Pulmonary artery endothelial cell (primary cell): ENCODE measurements at regions not wholly inside any gene's neighbourhood (a gene's known extent, or its start where the extent isn't known, plus 50 kb on each side); places are given as distances from the start of the nearest gene placed in this dataset.
"Not testable (repeated sequence)": the region's sequence is repeated elsewhere in the genome, so short reads cannot be mapped to it uniquely, and the experiment has no call there.

Experiments used
- DNase-seq: peaks from one replicate; pipeline ENCODE4 v3.0.0-alpha.2; 2011; ENCODE audit warnings: low read depth, low spot score

DNA sequence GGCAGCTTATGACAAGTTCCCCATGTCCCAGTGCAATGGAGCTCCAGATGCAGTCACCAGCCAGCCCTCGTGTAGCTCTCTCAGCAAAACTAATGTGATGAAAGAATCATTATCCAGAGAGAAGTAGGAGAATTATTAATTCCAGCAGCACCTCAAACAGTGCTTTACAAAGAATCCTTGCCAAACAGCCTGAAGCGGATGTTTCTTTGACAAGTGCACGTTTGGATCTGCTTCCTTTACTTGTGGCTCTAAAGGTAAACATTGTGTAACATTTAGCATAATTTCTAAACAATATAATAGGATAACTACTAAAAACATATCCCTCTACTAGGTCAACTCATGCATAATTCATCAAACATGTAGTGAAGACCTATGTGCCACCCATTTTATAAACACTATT, 197.0 kb downstream of the FAM181B start:
- no peak for DNase-seq

DNA sequence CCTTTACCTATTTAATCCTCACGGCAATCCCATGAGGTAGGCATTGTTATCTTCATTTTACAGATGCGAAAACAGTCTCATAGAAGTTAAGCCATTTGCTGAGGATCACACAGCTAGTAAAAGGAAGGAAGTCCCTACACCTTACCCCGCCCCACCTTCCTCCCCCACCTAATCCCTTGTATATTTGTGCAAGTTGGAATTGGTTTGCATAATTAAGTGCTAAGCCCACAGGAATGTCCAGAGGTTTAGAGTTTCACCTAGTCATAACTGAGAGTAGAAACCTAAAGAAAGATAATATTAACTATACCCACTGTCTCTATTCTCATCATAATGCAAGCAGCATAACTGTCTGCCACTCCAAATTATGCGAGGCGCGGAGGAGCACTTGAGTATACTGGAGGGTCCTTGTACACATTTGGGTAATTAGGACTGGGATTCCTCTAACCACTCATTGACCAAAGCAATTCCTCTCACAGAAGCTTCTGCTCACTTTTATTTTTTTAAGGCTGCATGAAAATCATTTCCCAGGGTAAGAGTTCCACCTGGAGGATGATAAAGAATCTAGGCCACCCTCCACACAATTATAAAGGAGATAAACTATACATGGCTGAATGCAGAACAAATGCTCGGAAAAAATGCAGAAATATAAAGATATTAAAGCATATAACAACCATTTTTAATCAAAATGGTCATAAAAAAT, 199.9 kb downstream of the FAM181B start:
- DNase-seq = no peak

DNA sequence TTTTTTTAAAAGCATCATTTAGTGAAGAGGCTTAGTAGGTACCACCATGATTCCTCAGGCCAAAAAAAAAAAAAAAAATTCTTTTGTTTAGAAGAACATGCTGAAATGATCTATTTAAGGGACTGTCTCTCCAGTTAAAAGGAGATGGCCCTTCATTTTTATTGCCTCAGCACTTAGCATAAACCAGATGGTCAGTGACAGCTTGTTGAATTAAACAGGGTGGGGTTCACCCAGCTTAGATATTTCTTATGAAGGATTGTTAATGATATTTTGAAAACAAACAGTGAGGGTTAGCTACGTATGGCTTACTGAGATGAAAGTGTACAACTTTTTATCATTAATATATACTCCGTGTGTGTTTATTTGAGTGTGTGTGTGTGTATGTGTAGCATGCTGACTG, 203.7 kb downstream of the FAM181B start:
- DNase-seq = no peak

DNA sequence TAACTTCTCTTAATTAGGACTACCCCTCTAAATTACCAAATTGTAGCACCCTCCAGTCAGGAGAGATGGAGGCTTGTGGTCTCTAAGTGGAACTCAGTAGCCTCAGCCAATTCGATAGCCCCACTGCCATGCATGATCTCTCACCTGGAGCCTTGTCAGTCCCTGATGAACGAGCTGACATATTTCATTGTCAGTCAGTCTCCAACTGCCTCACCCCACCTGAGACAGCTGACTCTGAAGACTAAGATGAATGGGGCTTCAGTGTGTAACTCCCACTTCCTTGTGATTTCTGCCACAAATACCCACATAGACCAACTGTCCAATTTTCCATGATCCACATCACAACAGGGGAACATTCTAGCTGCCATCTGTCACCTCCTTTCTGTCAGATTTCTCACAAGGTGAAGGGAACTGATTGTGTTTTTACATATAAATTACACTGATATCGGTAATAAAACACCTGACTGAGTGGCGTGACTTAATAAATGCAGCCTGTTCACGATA, 206.5 kb downstream of the FAM181B start:
- no peak for DNase-seq

DNA sequence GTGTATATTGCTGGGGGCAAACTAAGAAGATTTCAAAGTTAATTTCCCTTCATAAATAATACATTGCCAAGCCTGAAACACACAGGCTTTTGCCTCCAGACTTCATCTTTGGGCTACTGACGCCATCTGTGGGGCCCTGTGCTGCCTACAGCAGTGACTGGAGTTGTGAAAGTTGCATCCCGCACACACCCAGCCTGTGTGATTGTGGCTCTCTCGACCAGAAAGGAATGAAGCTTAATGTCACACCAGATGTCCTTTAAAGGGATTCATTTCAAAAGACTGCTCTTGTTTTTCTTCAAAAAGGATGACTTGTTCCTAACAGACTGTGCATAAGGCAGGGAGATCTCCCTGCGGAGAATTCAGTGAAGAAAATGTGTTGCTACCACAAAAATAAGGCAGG, 210.5 kb downstream of the FAM181B start:
- no peak for DNase-seq

DNA sequence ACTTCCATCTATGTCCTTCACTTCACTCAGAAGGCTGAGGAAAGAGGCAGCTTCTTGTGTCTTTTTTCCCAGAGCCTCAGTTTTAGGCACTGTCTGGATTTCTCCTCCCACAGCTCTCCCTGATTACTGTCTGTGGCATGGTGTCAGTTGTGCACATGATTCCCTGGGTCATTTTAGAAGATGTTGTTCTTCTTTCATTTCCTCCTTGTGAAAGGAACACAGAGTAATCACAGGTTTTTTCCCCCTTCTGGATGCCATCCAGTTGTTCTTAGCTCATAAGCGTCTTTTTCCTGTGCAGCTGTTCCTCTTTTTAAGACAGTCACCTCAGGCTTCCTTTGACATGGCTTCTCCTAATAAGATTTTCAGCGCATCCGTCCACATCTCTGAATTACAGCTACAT, 212.2 kb downstream of the FAM181B start:
- DNase-seq = no peak

DNA sequence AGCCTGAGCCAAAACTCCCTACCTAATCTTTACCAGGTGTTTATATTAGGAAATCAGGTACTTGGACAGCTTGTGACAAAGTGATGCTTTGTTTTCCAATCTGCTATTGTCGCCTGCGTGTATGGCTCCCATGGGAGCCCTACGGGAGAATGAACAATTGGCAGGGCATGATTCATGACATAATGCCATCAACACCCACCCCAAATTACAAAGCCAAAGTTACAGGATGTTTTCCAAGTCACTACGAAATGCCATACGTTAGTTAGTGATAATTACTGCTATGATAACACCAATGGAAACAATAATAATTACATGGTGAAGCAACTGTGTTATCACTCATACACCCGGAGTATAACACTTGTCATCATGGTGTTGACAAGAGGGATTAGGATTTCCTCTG, 226.4 kb downstream of the FAM181B start:
- DNase-seq = no peak

DNA sequence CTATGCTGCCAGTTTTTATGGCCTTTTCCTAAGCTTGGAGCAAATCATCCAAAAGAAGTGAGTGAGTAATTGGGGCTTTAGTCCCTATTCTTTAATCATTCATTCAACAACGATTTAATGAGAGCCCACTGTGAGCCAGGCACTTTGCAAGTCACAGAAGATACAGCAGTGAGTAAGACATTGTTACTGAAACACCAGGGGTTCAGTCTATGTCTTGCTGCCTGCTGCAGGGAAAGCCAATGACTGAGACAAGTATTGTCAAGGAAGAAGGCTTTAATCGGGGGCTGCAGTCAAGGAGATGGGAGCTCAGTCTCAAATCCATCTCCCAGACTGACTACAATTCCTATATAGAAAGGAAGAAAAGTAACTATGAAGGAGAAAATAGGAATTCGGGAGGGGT, 228.3 kb downstream of the FAM181B start:
- DNase-seq = no peak

DNA sequence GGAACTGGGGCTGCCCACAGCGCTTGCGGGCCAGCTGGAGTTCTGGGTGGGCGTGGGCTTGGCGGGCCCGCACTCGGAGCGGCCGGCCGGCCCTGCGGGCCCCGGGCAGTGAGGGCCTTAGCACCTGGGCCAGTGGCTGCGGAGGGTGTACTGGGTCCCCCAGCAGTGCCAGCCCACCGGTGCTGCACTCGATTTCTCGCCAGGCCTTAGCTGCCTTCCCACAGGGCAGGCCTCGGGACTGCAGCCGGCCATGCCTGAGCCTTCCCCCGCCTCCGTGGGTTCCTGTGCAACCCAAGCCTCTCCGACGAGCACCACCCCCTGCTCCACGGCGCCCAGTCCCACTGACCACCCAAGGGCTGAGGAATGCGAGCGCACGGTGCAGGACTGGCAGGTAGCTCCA, 232.5 kb downstream of the FAM181B start:
- not testable (repeated sequence) for DNase-seq

DNA sequence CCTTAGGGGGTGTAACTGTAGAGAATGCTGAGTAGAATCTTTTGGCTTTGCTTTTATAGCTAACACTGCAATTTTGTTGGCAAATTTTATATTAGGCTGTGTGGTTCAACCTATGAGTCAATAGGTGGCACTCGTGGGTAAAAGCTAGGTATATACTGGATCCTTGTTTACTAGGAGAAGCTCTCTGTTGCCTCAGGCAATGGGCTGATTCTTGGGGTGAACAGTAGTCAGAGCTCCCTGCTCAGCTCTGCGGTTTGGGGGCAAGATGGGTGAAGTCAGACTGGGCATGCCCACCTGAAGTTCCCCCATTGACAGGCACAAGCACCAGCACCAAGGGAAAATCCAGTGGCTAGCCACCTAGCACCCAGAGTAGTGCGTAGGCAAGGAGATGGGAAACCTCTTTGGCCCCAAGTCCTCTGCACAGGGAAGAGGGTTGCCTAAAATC, 238.7 kb downstream of the FAM181B start:
- DNase-seq = no peak

DNA sequence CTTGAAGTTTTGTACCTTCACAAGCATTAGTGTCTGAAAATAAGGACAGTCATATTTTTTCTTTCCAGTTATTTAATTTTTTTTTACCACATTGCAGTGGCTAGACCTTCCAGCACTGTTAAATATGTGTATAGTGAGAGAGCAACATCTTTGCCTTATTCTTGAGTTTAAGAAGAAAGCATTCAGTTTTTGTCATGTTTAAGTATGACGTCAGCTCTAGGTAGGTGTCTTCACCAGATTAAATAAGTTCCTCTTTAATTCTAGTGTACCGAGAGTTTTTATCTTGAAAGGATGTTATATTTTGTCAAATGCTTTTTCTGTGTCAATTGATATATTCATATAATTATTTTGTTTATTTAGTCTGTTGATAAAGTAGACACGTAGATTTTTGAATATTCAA, 258.8 kb downstream of the FAM181B start:
- DNase-seq = no peak

DNA sequence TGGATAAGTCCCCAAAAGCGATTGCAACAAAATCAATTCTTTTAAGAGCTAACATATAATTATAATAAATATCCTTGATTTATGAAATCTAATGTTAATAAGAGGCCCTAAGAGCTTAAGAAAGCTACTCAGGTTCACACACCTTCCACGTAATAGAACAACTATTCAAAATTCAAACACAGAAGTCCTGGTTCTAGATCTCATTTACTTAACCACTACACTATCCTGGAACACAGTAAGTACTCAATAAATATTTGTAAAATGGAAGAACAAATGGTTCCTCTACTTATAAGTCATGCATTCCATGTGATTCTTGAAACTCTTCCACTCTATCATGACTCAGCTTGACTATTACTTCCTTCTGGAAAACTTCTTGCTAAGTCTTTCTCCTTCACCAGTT, 268.2 kb downstream of the FAM181B start:
- DNase-seq = no peak

DNA sequence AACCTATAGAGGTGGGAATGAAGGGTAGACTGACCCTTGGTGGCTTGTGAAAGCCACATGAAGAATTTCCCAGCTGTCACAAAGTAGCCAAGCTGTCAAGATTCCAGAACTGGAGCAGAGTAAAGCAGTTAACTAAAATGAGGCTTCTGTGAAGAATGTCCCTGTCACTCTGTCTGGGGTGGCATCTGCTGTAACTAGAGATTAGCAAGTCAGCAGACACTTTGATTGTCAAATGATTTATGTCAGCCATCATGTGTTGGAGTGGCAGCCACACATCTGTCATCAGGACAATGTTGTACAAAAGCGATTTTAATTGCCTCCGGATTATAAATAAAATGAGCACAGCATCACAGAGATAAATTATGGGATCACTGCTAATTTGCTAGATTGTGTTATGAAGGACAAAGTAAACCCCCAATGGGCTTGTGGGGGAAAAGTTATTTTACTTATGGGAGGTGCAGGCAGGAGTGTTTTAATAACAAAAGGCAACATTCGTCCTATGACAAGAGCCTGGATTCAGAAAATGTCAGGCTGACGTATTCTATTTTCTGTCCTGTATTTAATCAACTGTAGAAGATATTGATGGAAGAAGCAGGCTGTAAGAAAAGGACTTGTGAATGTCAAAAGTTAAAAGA, 270.9 kb downstream of the FAM181B start:
- DNase-seq = no peak

DNA sequence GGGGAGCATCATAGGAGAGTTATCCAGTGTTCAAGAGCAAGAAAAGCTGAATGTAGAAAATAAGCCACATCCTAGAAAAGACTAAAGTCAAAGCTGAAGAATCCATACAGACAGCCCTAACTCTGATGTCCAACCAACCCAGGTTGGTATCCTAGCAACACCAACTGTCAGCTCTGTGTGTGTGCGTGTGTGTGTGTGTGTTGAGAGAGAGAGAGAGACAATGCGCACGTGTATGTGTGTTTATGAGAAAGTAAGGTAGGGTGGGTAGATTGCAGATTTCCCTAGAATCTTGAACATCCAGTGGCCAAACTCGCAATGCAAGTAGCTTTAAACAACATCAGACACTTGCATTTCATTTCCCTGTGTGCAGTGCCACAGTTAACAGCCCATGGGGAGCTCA, 274.9 kb downstream of the FAM181B start:
- DNase-seq = no peak

DNA sequence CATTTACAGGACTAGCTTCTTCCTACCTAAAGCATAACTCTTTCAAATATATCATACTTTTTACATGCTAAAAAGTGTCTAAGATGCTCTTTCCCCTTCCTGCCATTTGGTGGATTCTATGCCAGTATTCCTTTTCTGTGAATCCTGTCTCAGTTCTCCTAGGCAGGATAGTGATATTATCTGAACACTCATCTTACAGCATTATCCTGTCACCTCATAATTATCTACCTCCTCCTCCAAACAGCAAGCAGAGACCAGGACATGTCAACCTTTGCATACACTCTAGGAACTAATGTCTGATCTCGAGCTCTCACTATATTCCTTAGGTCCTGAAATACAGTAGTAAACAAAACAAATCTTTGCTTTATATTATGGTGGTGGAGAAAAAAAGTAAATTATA, 275.5 kb downstream of the FAM181B start:
- no peak for DNase-seq

DNA sequence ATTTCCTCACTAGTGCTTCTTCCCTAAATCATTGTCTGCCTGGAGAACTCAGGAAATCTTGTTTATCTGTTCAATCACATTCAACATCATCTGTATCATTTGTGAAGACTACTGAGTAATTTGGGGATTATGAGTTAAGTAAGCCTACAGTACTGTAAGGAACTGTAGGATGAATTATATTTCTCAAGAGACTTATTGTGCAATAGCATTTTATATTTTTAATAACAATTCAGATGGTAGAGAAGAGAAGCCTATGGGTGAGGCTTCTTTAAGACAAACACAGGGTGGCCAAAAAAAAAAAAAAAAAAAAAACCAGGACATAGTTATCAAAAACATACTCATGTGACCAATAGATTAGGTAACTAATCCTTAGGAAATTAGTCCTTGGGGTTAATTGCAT, 282.7 kb downstream of the FAM181B start:
- DNase-seq = no peak

DNA sequence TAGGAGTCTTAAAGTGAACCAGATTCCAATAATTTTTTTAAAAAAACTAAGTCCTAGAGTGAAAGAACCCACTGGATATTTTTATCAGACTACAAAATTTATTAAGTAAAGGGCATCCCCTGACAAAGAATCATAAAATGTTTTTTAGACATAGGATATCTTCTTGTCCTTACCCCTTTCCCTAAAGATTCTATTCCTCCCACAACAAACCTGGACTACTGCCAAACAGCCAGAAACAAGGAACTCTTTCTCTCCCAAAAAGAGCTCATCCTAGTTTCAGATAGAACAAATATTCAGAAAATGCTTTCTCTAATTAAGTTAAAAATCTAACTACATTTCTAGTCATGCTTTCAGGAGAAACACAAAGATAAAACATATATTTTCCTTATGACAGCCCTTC, 327.1 kb downstream of the FAM181B start:
- no peak for DNase-seq

DNA sequence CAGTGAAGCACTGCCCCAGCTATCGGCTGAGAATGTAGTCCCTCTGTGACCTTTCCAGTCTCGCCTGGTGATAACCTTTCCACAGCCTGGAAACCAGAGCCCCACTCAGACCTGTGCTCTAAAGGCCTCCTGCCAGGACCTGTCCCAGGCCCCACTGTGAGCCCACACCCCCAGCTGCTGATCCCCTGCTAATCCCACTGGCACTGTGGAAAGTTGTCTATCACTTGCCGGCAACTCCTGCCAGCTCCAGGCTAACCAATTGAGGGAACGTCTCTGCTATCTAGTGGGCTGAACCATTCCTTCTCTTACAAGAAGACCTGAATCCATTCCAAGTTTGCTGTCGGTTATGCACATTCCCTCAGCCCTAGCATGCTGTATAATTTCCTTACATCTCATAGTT, 328.2 kb downstream of the FAM181B start:
- DNase-seq = no peak

DNA sequence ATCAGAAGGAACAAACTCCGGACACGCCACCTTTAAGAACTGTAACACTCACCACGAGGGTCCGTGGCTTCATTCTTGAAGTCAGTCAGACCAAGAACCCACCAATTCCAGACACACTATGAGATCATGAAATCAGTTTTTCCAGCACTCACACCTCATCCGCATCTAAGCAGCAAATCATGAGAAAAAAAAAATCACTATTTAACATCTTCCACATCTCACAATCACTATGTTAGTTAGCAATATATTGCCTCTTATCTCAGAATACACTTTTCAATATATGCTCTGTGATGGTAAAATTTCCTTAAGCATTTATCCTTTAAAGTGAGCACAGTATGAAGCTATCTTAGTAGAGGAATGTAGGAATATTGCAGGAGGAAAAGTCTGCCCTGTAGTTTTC, 328.7 kb downstream of the FAM181B start:
- no peak for DNase-seq

DNA sequence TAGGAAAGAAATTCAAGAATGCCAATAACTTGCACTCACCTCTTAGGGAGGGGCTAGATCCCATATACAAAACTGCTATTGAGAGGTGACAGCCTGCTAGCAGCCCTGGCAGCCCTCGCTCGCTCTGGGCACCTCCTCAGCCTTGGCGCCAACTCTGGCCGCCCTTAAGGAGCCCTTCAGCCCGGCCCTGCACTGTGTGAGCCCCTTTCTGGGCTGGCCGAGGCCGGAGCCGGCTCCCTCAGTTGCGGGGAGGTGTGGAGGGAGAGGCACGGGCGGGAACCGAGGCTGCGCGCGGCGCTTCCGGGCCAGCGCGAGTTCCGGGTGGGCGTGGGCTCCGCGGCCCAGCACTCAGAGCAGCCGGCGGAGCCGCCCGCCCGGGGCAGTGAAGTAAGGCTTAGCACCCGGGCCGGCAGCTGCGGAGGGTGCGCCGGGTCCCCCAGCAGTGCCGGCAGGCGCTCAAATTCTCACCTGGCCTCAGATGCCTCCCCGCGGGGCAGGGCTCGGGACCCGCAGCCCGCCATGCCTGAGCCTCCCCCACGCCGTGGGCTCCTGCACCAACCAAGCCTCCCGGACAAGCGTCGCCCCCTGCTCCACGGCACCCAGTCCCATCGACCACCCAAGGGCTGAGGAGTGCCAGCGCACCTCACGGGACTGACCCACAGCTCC, 329.9 kb downstream of the FAM181B start:
- DNase-seq = no peak

DNA sequence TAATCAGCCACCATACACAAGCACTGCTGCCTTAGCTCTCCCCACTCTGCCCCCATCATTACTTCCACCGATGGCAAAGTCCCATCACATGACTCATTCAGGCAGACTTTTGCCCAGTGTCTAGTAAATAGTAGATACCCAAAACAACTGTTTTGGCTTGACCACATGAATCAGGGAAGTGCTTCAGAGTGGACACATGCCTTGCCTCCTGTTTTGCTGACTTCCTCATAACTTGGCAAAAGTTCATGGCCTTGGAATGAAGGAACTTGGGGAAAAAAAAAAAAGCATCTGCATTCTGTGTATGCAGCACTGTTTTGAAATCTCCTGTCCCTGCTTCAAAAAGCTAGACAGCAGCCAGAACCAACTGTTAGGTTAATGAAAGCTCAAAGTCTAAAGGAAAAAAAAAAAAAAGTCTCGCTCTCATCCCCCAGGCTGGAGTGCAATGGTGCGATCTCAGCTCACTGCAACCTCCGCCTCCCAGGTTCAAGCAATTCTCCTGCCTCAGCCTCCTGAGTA, 335.3 kb downstream of the FAM181B start:
- no peak for DNase-seq

DNA sequence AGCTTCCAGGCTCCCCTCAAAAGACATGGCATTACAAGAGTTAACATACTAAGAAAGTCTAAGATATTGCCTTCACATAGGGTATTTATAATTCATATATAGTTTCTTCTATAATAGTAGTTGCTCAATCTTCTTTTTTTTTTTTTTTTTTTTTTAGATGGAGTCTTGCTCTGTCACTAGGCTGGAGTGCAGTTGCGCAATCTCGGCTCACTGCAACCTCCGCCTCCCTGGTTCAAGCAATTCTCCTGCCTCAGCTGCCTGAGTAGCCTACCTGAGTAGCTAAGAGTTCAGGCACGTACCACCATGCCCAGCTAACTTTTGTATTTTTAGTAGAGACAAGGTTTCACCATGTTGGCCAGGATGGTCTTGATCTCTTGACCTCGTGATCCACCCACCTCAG, 337.0 kb downstream of the FAM181B start:
- DNase-seq = not testable (repeated sequence)

DNA sequence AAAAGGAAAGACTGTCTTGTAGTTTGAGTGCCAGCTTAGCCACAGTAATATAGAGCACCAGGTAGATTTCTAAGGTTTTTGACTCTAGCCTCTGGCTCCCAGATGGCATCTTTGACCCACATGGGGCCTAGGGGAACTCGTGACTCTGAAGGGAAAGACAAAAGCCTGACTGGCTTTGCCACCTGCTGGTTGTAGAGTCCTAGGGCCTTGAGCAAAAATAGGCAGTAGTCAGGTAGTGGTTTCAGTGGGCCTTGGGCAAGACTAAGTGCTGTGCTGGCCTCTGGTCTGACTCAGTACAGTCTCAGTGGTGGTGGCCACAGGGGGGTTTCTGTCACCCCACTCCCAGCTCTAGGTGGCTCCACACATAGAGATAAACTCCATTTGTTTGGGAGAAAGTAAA, 349.4 kb downstream of the FAM181B start:
- DNase-seq = no peak
